A549 (cell line): ENCODE measurements at regions not wholly inside any gene's neighbourhood (a gene's known extent, or its start where the extent isn't known, plus 50 kb on each side); places are given as distances from the start of the nearest gene placed in this dataset.

Experiments used
- BHLHE40 ChIP-seq: IDR thresholded peaks from 2 replicates; pipeline ENCODE4 v1.6.1; 2012; ENCODE audit warnings: low read depth, low read length, inconsistent platforms
- GATA3 ChIP-seq: IDR thresholded peaks from 2 replicates; pipeline ENCODE4 v1.6.1; 2012; ENCODE audit warnings: borderline replicate concordance
- MAX ChIP-seq: IDR thresholded peaks from 2 replicates; pipeline ENCODE4 v1.6.1; 2012
- MAZ ChIP-seq: fragments of 150-350 bp; IDR thresholded peaks from 2 replicates; pipeline ENCODE4 v1.6.1; 2014; ENCODE audit warnings: antibody characterized with exemption, low read depth, low read length, borderline replicate concordance
- POLR2A ChIP-seq: IDR thresholded peaks from 2 replicates; pipeline ENCODE4 v1.6.1; 2012; ENCODE audit warnings: mild to moderate bottlenecking, low read length
- SMC3 ChIP-seq: fragments of >200 bp; sonication (Bioruptor Twin); formaldehyde crosslinking; IDR thresholded peaks from 3 replicates; pipeline ENCODE4 v1.6.1; 2018; ENCODE audit warnings: inconsistent platforms
- TF ChIP-seq, protein P1 (sequence below): fragments of >200 bp; sonication (Bioruptor Twin); formaldehyde crosslinking; IDR thresholded peaks from 3 replicates; pipeline ENCODE4 v1.5.1; 2016
- TF ChIP-seq, protein P2 (sequence below): IDR thresholded peaks from 2 replicates; pipeline ENCODE4 v1.6.1; 2012

DNA sequence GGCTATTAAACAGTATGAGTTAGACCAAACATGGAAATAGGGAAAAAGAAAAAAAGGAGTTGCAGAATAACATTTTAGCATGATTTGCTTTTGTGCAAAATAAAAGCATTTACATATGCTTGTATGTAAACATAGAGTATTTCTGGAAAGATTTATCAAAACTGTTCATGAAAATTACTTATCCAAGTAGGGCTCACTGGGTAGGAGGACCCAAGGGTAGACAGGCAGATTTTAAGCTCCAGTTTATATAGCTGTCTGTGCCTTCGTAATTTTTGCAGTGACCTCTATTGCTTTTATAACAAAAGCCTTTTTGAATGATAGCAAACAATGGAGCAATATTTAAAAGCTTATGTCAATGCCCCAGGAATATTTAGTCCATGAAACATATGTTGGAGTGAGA is 228.8 kb upstream of the IRF2BP2 start:
- TF ChIP-seq POLR2A (no peak), MAZ (no peak), MAX (no peak), SMC3 (no peak), GATA3 (no peak), BHLHE40 (no peak)
- TF ChIP-seq, protein P1, sequence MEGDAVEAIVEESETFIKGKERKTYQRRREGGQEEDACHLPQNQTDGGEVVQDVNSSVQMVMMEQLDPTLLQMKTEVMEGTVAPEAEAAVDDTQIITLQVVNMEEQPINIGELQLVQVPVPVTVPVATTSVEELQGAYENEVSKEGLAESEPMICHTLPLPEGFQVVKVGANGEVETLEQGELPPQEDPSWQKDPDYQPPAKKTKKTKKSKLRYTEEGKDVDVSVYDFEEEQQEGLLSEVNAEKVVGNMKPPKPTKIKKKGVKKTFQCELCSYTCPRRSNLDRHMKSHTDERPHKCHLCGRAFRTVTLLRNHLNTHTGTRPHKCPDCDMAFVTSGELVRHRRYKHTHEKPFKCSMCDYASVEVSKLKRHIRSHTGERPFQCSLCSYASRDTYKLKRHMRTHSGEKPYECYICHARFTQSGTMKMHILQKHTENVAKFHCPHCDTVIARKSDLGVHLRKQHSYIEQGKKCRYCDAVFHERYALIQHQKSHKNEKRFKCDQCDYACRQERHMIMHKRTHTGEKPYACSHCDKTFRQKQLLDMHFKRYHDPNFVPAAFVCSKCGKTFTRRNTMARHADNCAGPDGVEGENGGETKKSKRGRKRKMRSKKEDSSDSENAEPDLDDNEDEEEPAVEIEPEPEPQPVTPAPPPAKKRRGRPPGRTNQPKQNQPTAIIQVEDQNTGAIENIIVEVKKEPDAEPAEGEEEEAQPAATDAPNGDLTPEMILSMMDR: no peak
- TF ChIP-seq, protein P2, sequence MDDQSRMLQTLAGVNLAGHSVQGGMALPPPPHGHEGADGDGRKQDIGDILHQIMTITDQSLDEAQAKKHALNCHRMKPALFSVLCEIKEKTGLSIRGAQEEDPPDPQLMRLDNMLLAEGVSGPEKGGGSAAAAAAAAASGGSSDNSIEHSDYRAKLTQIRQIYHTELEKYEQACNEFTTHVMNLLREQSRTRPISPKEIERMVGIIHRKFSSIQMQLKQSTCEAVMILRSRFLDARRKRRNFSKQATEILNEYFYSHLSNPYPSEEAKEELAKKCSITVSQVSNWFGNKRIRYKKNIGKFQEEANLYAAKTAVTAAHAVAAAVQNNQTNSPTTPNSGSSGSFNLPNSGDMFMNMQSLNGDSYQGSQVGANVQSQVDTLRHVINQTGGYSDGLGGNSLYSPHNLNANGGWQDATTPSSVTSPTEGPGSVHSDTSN: no peak
